HG02610 (cell line): ENCODE measurements at regions not wholly inside any gene's neighbourhood (a gene's known extent, or its start where the extent isn't known, plus 50 kb on each side); places are given as distances from the start of the nearest gene placed in this dataset.

ENCODE experiments used
- ATAC-seq: cut with Tn5 transposase; IDR thresholded peaks from one replicate; pipeline ENCODE4 v1.9.1; 2021; ENCODE audit warnings: mild to moderate bottlenecking, moderate library complexity; ENCODE audit not compliant: unreplicated experiment

DNA sequence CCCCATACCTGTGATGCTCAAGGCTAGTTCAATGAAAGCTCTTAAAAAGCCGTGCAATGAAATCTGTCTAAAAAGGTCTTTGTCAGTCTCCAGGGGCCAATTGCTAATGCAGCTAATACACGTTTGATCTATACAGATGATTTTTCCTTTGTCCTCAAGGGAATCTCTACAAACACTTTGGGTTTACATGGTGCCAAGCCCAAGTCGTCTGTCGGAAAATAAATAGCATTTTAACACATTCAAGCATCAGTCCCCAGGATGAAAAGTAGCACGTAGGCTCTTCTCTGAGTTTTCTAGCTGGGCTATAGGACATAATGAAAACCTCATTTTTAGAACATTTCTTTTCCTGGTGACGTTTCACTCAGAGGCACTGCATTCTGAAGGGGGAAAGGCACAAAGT is 477.4 kb upstream of the WWC1 start:
- no peak for ATAC-seq

DNA sequence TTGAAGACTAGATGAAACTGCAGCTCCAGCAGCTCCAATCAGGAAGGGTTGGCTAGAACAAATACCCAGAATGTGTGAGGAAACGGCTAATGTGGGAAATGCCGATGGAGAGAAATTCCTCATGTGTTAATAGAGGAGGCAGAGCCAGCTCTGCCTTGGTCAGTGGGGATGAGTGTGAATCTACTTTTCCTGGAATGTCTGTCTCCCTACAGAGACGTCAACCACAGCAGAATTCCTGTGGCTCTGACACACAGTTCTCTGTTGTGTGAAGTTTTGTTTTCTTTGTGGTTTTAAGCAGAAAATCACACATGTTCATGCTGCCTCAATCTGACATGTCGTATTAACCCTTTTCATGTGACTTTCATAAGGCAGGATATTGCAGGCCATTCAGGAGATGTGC is 476.6 kb upstream of the WWC1 start:
- no peak for ATAC-seq

DNA sequence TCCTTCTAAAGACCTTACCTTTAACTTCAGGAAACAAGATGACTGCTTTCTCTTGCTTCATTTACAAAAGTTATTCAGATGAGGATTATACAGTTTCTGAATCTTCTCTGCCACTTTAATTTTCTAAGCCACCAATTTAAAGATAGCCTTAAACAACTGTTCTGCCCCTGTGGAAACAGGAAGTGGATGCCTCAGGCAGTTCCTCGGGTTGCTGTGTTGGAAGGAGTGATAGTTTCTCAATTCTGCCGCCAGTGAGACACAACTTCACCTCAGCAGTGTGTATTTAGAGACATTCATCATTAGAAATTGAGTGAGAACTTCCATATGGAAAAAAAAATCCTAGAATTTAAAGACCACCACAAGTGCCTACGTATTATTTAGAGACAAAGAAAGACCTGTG is 475.1 kb upstream of the WWC1 start:
- no peak for ATAC-seq

DNA sequence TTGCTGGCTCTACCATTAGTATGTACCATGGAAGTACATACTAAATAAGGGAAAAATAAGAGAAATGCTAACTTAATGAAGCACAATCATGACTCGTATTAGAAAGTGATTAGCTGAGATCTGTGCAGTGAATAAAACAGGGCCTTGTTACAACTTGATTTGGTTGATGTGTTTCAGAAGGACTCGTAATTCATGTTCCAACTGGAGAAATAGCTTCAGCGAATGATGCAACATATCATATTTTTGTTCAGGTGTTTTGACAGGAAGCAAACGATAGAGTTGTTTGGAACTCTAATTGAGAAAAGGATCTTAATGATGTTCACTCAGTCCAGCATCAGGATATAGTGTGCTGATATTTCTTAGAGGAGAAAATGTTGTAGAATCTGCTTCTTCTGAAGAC is 474.6 kb upstream of the WWC1 start:
- no peak for ATAC-seq

DNA sequence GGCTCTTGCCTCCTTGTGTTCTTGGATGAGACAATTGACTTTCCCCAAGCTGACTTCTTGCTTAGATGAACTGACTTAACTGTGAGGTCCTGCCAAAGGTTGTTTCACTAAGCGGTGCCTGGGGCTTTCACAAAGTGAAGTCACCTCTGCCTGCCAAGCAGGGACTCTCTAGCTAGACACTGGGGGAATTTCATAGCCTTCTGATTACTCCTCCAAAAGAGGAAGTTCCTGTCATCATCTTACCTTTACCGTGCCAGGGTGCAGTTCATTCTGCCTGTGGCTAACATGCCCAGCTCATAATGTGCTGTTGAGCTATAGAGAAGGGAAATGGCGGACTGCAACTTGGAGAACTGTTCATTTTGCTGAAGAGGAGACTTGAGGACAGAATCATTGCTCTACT is 472.0 kb upstream of the WWC1 start:
- ATAC-seq, result peak; percentile 99

DNA sequence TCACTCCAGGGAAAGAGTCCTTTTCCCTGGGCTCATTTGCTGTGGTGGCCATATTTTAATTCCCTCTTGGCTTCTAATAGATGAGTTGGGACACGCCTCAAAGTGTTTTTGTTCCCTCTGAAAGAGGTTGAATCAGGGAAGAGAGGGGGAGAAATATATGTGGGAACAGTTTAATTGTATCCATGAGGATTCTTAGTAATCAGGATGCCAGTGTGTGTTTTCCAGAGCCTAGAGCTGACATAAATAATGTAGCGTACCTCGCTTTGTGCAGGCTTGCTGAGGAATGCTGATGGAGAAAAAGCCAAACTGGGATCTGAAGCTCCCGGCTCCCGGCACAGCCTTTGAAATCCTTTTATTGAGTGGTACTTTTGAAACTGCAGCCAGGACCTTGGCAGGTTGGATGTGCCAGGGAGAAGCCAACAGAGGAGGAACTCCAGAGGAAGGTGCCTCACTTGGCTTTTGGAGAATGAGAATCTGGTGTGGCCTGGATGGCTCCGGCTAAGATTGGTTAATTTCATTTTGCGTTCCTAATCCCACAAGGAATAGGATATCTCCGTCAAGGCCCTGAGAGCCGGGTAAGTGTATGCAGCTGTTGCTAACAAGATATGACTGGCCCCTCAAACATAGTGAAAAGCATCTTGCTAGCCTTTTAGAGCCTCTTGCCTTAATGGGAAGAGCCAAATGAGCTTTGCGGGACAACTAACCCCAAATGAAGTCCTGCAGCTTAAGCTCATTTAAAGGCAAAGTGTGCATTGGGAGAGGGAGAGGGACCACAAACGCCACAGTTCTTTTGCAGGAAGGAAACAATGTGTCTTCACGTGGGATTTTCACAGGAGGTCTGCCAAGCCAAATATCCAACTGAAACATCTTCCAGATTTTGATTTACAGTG is 471.1 kb upstream of the WWC1 start:
- no peak for ATAC-seq

DNA sequence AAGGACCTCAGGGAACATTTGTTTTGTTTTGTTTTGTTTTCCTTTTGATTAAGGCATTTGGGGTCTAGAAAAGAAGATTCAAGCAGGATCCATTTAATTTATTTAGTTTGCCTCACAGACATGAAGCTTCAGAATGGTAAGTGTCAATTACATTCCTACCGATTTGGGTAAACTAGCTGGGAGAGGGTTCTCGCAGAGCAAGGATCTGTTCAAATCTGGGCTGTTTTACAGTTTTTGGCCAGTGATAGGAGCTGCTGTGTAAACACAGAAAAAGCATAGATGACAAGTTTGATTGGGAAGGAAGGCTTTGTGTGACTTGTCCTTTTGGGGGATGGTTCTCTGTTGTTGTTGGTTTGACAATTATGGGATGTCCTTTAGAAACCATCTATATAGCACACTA is 470.3 kb upstream of the WWC1 start:
- ATAC-seq, result no peak

DNA sequence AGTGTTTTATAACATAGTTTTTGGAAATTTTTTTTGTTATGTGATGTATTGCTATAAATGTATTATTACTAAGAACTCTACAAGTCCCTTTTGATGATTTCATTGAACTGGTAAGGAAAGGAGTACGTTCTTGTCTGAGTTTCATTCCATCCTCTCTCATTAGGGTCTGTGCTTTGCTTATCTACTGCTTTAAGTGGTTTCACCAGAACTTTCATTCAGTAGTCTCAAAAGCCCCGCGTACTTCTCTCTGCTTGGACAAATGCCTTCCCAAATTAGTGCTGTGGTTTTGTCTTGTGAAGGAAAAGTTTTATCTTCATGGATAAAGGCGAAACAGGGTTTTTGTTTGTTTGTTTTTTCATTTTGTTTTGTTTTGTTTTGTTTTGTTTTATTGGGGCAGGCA is 469.8 kb upstream of the WWC1 start:
- no peak for ATAC-seq

DNA sequence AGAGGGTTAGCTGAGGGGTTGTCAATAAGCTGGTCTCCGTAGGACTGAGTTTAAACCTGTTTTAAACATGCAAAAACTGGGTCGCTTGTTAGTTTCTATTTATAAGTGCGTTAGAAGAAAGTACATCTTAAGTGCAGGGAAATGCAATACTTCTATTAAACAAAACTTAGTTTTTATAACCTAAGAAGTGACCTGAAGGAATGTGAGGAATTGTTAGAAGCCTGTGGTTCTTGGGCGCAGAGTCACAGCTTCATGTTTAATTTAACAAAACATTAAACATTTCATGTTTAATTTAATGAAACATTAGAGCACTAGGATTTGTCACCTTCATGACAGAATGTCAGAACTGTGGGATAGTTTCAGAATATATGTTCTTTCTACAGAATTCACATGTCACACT is 469.2 kb upstream of the WWC1 start:
- ATAC-seq, result no peak

DNA sequence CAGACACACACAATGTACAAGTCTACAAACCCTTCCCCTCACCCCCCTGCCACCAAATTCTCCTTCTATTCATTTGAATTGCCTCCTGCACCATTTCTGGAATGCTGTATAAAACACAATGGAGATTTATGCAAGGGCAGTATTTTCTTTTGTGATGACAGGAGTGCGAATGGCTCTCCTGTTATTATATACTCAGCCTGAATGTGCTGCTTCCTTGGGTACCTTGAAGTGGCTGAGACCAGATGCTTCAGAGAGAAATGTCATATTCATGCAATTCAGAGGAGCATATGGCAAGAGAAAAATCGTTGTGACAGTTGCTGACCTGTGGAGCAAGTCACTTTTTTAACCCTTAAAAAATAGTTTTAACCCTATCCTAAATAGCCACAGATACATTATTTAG is 468.0 kb upstream of the WWC1 start:
- ATAC-seq, result no peak

DNA sequence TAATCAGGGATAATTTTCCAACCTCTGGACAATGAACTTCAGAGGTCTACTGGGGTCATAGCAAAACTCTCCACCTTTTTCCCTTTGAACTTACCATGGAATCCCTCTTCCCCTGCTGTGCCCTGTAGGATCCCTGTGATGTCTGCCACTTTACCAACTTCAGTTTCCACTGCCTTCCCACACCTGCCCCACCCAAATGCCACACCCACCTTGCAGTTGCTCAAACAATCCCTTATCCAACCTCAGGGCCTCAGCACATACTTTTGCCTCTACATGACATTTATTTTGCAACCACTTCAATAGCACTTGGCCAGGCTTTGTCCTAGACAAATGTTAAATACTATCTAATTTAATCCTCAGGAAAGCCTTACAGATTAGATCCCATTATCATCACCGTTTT is 463.7 kb upstream of the WWC1 start:
- ATAC-seq, result no peak

DNA sequence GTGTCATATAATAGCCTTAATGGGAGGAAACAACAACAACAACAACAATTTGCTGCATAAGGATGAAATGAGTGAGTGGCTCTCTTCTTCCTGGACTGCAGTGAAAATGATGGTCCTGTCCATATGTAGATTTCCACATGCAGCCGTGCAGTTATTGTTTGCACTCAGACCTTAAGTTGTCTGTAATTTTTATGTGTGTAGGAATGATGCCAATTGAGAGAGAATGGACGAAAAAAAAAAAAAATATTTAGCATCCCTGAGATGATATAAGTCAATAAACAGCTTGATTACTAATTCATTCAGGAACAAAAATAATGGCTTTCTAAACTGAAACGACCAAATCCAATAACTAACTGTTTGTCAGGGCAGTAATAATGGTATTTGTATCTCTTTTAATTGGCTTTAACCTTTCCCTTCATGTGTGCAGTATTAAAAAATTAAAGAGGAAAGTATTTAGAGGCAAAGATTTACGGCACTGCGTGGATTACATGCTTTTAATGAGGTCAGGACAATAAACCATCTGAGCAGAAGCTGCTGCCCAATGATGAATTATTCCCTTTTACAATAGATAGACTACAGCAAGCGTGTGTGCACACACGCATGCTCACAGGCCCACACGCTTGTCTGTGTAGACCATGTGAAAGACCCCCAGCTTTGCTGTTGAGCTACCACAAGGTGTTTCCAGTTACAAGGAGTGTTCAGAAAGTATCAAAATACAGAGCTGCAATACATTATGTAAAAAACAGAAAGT is 459.5 kb upstream of the WWC1 start:
- no peak for ATAC-seq

DNA sequence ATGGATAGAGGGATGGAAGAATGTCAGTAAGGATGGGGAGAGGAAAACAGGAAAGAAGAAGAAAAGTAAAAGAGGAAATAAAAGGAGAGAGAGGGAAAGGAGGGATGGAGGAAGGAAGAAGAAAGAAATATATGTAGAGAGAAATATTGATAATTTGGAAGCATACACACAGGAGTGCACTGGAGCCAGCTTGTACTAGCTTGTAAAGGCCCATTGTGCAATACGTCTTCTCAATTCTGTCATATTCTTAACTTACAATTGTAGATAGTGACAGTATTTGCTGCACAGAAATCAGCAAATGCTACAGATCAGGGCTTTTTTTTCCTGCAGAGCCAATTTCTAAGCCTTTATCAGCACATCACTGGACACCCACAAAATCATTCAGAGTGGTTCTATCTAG is 458.8 kb upstream of the WWC1 start:
- no peak for ATAC-seq

DNA sequence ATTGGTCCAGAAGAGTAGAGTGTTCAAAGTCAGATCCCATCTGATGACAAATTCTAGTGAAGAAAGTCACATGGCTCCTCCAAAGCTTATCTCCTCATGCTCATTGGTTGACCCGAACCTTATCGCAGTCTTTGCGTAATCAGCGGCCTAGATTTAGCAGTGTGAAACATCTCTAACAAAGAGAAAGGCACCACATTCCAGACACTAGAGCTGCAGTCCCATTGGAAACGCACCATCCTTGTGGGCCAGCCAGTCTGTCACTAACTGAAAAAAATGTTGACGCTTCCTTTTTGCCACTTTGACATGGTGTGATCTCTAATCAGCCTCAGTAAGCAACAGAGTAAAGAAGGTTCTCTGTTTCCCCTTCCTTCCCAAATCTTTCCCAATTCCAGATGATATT is 458.0 kb upstream of the WWC1 start:
- no peak for ATAC-seq

DNA sequence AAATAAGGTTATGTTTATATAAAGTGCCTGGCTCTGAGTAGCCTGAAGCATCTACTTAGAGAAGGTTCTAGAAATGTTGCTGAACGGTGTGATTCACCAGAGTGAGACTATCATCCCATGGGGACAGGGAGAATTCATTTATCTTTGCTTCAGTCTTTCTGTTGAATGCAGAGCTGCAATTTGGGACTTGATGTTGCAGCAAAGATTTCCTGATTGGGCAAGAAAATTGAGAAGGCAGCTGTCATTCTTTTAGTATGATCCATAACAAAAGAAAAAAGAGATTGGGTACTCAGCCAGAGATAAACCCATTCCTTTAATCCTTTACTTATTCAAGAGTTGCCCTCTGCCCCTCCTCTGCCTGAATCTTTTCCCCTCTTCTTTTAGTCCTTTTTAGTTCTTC is 456.3 kb upstream of the WWC1 start:
- ATAC-seq, result no peak

DNA sequence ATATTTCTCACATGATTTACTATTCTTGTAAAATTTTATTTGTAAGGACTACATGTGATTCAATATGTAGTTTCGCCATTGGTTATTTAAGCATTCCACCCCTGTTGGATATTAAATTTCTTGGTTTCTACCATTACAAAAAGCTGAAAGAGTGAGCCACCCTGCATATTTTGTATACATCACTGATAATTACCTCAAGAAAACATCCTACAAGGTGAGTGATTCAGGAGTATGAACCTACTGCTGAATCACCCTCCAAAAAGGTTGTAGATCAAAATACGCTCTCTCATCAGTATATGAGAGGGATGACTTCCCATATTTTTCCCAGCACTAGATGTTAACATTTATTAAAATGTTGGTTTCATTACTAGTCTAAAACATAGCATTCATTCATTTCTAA is 454.3 kb upstream of the WWC1 start:
- ATAC-seq, result no peak

DNA sequence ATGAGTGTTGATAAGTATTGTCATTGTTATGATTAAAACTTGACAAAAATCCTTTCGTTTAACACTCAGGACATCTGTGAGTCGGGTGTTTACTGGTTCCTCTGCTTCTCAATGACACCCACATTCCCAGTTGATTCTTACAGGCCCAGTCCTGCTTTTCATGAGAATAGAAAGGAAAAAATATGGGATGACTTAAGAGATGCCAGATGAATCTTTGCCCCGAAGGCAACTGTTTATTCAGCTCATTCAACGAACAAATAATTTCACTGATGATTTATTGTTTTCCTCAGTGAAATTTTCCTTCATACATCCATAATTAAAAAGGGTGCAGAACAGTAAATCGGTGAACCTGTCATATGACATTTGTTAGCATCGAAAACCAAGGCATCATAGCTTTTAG is 452.4 kb upstream of the WWC1 start:
- no peak for ATAC-seq

DNA sequence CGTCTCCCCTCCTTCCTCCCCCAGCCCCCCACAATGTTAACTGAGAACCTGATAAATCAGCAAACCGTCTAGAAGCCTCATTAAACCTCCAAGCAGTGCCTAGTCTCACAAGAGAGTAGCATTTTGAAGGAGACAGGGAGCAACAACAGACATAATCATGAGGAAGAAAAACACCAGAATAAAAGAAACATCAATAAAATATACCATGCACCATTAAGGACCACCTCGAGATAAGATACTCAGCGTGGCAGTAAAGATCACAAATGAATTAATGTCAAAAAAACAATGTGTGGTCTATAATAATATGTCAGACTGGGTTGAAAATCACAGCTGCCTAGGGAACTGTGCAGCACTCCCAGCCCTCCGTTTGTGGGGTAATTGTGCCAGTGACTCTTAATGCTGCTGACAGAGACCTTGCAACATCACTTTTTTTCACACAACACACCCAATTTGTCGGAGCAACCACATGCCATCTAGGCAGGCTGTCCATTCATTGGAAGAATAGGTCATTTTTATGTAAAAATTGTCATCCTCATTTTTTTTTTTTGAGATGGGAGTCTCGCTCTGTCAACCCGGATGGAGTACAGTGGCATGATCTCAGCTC is 450.8 kb upstream of the WWC1 start:
- ATAC-seq, result no peak

DNA sequence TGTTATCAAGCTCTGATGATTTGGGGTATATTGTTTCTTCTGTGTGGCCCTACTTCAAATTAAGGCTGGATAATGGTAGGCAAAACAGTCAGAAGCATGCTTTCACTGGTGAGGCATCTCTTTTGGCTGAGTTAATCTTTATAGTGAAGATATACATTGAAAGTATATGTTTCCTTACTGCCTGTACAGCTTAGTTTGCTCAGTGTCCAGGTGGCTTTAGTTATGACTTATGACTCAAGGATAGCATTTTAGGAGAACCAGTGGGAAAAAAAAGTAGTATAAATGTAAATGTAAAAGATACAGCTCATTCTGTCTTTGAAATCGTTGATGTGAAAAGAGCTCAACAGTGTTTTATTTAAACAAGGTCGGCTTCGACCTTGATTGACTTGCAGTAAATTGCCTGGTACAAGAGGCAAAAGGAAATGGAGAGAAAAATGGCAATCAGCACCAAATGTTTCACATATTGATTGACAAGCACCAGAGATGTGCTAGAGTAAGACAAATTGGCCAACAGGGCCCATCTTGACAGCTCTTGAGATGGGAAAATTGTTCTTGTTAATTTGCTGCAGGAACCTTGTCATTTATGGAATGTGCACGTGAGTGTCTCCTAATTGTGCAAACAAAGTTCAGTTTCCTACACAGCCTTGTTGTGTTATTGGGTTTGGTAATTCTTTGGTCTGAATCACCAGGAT is 447.4 kb upstream of the WWC1 start:
- ATAC-seq, result no peak

DNA sequence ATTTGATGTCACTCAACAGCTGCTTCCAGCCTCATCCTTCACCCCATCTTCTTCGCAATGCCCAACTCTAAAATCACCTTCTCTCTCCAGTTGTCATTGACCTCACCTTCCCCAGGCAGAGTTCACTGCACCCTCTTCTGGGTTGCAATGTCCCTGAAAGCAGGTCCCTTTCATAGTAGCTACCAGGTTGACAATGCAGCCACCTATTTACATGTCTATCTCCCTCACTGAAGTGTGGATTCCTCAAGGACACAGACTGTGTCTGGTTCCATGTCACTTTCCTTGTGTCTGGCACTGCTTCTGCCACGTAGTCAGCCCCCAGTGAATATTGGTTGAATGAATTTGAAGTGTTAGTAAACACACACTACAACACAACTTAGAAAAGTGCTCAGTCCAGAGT is 445.5 kb upstream of the WWC1 start:
- ATAC-seq, result no peak

DNA sequence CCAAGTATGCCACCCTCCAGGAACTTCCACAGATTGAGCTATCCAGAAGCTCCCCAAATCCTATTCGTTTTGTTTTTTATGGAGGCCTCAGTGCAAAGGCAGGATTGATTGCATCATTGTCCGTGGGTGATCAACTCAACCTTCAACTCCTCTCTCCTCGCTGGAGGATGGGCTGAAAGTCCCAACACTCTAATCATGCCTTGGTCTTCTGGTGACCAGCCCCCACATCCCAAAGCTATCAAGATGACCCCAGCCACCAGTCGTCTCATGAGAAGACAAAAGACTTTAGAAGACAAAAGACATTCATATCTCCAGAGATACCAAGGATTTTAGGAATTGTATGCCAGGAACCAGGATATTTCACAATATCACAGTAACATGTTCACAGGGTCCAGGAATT is 441.6 kb upstream of the WWC1 start:
- ATAC-seq, result no peak
